Hindlimb muscle (tissue), 1 donor: ENCODE measurements at regions not wholly inside any gene's neighbourhood (a gene's known extent, or its start where the extent isn't known, plus 50 kb on each side); places are given as distances from the start of the nearest gene placed in this dataset.
"Not testable (repeated sequence)": the region's sequence is repeated elsewhere in the genome, so short reads cannot be mapped to it uniquely, and the experiment has no call there.

ENCODE experiments used
- DNase-seq: peaks from one replicate; pipeline ENCODE4 v3.0.0-alpha.2; 2013

GRCh38 chr1:199242147-199242546 is 603.3 kb downstream of the PTPRC start:
- no peak for DNase-seq

GRCh38 chr1:199242601-199243000 is 603.8 kb downstream of the PTPRC start:
- DNase-seq, result no peak

- peak; percentile 12 for DNase-seq
Measured at GRCh38 chr1:199243423-199244061, 604.7 kb downstream of the PTPRC start.

GRCh38 chr1:199245946-199246345 is 607.1 kb downstream of the PTPRC start:
- DNase-seq, result no peak

- no peak for DNase-seq
Measured at GRCh38 chr1:199246716-199247115, 607.9 kb downstream of the PTPRC start.

GRCh38 chr1:199247891-199248290 is 609.1 kb downstream of the PTPRC start:
- DNase-seq, result no peak

- not testable (repeated sequence) for DNase-seq
Measured at GRCh38 chr1:199254040-199254439, 615.2 kb downstream of the PTPRC start.

GRCh38 chr1:199261328-199261727 is 622.5 kb downstream of the PTPRC start:
- DNase-seq, result no peak

- no peak for DNase-seq
Measured at GRCh38 chr1:199264283-199264682, 625.4 kb downstream of the PTPRC start.

GRCh38 chr1:199264911-199265310 is 626.1 kb downstream of the PTPRC start:
- DNase-seq, result no peak

GRCh38 chr1:199265319-199265718 is 626.5 kb downstream of the PTPRC start:
- no peak for DNase-seq

- DNase-seq, result no peak
Measured at GRCh38 chr1:199269241-199269640, 630.4 kb downstream of the PTPRC start.

GRCh38 chr1:199272139-199272544 is 633.3 kb downstream of the PTPRC start:
- DNase-seq, result peak; percentile 16

GRCh38 chr1:199272628-199273086 is 633.8 kb downstream of the PTPRC start:
- DNase-seq, result peak; percentile 24

- no peak for DNase-seq
Measured at GRCh38 chr1:199273837-199274379, 635.1 kb downstream of the PTPRC start.

GRCh38 chr1:199279067-199279466 is 640.2 kb downstream of the PTPRC start:
- DNase-seq, result no peak

GRCh38 chr1:199279872-199280645 is 641.2 kb downstream of the PTPRC start:
- DNase-seq, result no peak

- DNase-seq, result peak; percentile 23
Measured at GRCh38 chr1:199282751-199283305, 644.0 kb downstream of the PTPRC start.

- peak; percentile 79 for DNase-seq
Measured at GRCh38 chr1:199283794-199284193, 645.0 kb downstream of the PTPRC start.

GRCh38 chr1:199287206-199287605 is 648.4 kb downstream of the PTPRC start:
- DNase-seq, result no peak

- peak; percentile 40 for DNase-seq
Measured at GRCh38 chr1:199287647-199288046, 648.8 kb downstream of the PTPRC start.

GRCh38 chr1:199290186-199290585 is 651.3 kb downstream of the PTPRC start:
- no peak for DNase-seq

GRCh38 chr1:199291022-199291740 is 652.3 kb downstream of the PTPRC start:
- DNase-seq, result no peak
